ENCODE measurements at regions not wholly inside any gene's neighbourhood (a gene's known extent, or its start where the extent isn't known, plus 50 kb on each side); places are given as distances from the start of the nearest gene placed in this dataset.

GRCh38 chr20:37464611-37465010 is 56.4 kb upstream of the NNAT start:
- in situ Hi-C loops (cut with HindIII; ENCODE audit: low sequenced_read_pairs) = loop anchor here (5.0 kb wide), 1 partner anchor 53 kb away; no protein-coding TSS in a partner anchor
- DNase-seq (ENCODE audit: low read depth) = no peak
- H3K4me3 ChIP-seq (ENCODE audit: low read depth, low read length) = no peak overlapping the region
- no peak for TF ChIP-seq CTCF (IDR thresholded peaks at IDR 0.05; ENCODE audit: low read depth, low read length, missing control alignments)
